HG03378 (cell line): ENCODE measurements at regions not wholly inside any gene's neighbourhood (a gene's known extent, or its start where the extent isn't known, plus 50 kb on each side); places are given as distances from the start of the nearest gene placed in this dataset.

ENCODE experiments used
- ATAC-seq: cut with Tn5 transposase; IDR thresholded peaks from one replicate; pipeline ENCODE4 v1.9.1; 2021; ENCODE audit warnings: mild to moderate bottlenecking, moderate library complexity; ENCODE audit not compliant: unreplicated experiment

- ATAC-seq = no peak
Measured at GRCh38 chr3:146928421-146929059, 323.4 kb upstream of the PLSCR5 start.

GRCh38 chr3:146921693-146922092, 316.5 kb upstream of the PLSCR5 start:
- no peak for ATAC-seq

GRCh38 chr3:146914409-146914808, 309.3 kb upstream of the PLSCR5 start:
- no peak for ATAC-seq

GRCh38 chr3:146912241-146913015, 307.3 kb upstream of the PLSCR5 start:
- ATAC-seq = no peak

DNA sequence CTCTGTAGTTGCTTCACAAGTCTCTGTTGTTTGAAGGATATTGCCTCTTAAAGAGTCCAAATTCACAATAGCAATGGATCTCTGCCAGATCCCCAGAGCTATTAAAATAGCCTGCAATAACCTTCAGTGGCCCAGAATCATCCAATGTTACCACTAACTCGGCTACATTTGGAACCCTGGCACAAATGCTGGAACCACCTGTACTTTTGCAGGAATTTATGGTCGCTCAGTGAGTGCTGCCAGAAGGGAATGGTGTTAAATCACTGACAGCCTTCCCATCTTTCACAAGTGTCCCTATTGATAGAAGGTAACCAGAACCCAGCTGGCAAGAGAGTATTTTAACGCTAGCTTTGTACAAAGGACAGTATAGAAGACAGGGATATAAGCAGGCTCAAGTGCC, 298.8 kb upstream of the PLSCR5 start:
- no peak for ATAC-seq

GRCh38 chr3:146899171-146899570, 294.0 kb upstream of the PLSCR5 start:
- ATAC-seq = no peak

DNA sequence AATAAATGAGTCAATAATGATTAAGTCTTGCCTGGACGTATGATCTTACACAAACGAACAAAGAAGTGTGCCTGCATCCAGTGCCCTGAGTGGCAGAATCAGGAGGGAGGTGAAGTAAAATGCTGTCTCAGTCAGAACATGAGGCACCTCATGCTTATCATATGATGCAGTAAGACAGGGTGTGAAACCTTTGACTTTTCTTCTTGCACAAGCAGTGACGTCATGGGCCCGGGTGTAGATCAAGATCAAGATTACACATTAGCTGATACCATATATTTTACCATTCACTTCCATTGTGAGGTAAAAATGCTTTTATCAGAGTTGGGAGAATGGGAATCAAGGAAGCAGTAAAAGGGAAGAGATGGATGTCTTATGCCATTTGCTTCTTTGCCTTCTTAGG, 291.6 kb upstream of the PLSCR5 start:
- ATAC-seq = no peak

GRCh38 chr3:146895026-146895749, 290.0 kb upstream of the PLSCR5 start:
- no peak for ATAC-seq

- no peak for ATAC-seq
Measured at GRCh38 chr3:146894406-146894805, 289.3 kb upstream of the PLSCR5 start.

DNA sequence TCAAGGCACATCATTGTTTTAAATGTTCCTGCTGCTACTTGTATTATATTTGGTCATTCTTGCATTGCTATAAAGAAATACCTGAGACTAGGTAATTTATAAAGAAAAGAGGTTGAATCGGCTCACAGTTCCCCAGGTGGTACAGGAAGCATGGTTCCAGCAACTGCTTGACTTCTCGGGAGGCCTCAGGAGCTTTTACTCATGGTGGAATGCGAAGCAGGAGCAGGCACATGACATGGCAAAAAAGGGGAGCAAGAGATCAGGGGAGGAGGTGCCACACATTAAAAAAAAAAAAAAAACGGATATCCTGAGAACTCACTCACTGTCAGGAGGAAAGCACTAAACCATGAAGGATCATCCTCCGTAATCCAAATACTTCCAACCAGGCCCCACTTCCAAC, 286.9 kb upstream of the PLSCR5 start:
- ATAC-seq = no peak

DNA sequence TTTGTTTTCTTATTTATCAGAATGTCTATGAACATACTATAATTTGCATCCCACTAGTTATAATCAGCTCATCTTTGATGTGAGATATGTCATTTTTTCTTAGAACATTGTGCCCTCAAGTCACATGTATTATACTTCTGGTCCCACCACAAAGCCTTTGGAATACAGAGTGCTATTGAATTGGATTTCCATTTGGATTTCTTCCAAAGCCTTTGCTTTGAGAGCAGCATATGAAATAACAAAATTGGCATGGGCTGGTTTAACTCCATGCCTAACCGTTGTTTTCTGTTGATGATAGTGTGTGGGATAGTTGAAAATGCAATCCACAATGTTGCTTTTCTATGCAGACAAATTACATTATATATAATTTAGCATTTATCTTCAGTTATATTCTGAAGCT, 284.5 kb upstream of the PLSCR5 start:
- no peak for ATAC-seq

DNA sequence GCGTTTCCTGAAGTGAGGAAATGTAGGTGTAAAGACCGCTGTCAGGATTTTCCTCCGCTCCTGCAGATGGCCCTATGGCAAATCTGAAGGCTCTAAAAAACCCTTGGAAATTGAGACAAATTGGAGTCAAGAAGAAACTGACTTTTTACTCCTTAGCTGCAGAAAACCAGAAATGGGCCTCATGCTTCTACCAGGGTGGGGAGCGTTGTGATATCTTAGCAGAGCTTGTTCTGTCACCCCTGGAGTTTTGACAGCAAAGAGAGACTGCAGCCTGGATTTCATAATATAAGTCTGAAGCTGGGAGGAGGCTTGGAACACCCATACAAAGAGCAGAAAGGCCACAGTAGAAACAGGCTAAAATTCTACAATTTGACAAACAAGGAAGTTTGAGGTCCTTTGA, 283.0 kb upstream of the PLSCR5 start:
- no peak for ATAC-seq

DNA sequence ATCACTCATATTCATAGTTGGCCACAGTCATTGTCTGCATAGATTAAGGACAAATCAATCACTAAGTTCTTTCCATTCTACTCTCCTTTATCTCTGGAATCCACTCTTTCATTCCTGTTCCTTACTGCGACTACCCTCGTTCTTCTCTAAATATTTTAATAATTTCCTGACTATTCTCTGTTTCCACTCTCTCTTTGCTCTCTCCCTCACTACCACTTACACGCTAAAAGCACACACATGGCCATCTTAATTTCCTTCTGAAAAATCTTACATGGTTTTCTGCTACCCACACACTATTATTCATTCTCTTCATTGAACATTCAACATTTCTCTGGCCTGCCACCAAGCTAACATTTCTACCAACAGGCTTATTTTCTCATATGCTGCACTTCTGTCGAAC, 279.6 kb upstream of the PLSCR5 start:
- no peak for ATAC-seq

- ATAC-seq = no peak
Measured at GRCh38 chr3:146884296-146884695, 279.1 kb upstream of the PLSCR5 start.

GRCh38 chr3:146883288-146883687, 278.1 kb upstream of the PLSCR5 start:
- ATAC-seq = no peak

DNA sequence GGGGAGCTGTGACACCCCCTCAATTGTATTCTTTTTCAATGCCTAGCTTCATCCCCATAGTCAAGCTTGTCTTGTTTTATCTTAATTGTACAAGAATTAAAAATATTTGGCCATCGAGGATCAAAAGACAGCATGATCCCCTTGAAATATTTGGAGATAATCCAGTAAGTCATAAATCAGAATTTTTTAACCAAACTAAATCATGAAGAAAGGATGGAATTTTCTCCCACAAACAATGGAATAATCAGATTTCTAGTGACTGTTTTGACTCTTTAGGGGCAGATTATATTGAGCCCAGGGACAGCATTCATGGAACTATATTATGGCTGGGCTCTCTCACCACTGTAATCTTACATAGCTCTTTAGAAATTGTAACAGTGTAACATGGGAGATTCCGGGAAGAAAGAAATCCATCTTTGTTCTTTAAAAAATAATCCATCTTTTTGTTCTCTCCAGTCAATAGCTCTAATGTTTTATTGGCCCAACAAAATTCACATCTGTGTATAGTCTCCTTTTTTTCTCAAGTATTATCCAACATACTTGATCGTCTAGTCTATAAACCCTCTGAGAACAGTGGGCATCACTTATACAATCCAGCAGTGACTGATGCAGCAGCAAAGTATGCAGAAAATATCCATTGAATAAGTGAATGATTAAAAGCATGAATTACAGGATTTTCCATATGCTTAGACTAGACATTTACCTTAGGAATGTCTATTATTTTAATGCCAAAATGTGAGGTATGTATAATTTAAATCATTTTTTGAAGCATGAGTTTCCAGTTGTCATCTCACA, 277.0 kb upstream of the PLSCR5 start:
- no peak for ATAC-seq

- ATAC-seq = no peak
Measured at GRCh38 chr3:146881356-146881755, 276.2 kb upstream of the PLSCR5 start.

DNA sequence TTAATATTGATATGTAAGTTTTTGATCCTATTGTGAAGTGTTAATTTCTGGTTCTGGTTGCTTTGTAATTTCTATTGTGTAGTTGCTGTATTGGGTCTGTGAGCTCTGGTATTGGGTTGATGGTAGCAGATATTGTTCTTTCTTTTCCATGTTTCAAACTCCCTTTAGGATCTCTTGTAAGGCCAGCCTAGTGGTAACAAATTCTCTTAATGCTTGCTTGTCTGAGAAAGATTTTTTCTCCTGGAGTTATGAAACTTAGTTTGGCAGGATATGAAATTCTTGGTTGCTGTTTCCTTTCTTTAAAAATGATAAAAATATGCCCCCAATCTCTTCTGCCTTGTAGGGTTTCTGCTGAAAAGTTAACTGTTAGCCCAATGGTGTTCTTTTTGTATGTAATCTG, 268.6 kb upstream of the PLSCR5 start:
- ATAC-seq = no peak

- no peak for ATAC-seq
Measured at GRCh38 chr3:146865175-146865755, 260.1 kb upstream of the PLSCR5 start.

GRCh38 chr3:146861262-146861661, 256.1 kb upstream of the PLSCR5 start:
- no peak for ATAC-seq

- no peak for ATAC-seq
Measured at GRCh38 chr3:146854523-146854922, 249.4 kb upstream of the PLSCR5 start.
